PC-3 (cell line): ENCODE measurements at regions not wholly inside any gene's neighbourhood (a gene's known extent, or its start where the extent isn't known, plus 50 kb on each side); places are given as distances from the start of the nearest gene placed in this dataset.
A peak's percentile ranks its signal among the peaks of the same experiment; 100 is the strongest.

ENCODE experiments used
- ATAC-seq: fragments of 200-7000 bp; cut with Tn5 transposase; 2 replicates; pipeline ENCODE4 v1.9.1; 2020; ENCODE audit warnings: mild to moderate bottlenecking, moderate library complexity
- BruUV-seq: library from RNA; stranded (reverse); fragments of 400-500 nt; replicated peaks from 2 replicates; lab custom pipeline; 2021; lab: Mats Ljungman, UMichigan
- CTCF ChIA-PET: fragments of 300-600 bp; sonication (Branson Sonifier 250); formaldehyde crosslinking; loops from one replicate; lab custom pipeline; 2022; ENCODE audit warnings: antibody characterized with exemption; lab: Charles Lee
- POLR2A ChIA-PET: fragments of 300-600 bp; sonication (Branson Sonifier 250); formaldehyde crosslinking; loops from one replicate; lab custom pipeline; 2022; ENCODE audit warnings: antibody characterized with exemption; ENCODE audit not compliant: unreplicated experiment; lab: Charles Lee
- DNase-seq: peaks from one replicate; pipeline ENCODE4 v3.0.0-alpha.2; 2015
- H2AFZ ChIP-seq: fragments of 300-600 bp; sonication (generic); 2 replicates; pipeline ENCODE4 v1.6.0; 2016; ENCODE audit warnings: antibody characterized with exemption, low read length
- H3F3A ChIP-seq: fragments of 300-600 bp; sonication (generic); one replicate; pipeline ENCODE4 v1.6.0; 2017; ENCODE audit warnings: antibody characterized with exemption, low read length, control low read depth, mild to moderate bottlenecking; ENCODE audit not compliant: unreplicated experiment
- H3K27ac ChIP-seq: fragments of 300-600 bp; sonication (generic); 2 replicates; pipeline ENCODE4 v1.5.1; 2016; ENCODE audit warnings: mild to moderate bottlenecking, low read length
- H3K27me3 ChIP-seq: fragments of 300-600 bp; sonication (generic); 2 replicates; pipeline ENCODE4 v1.6.1; 2016; ENCODE audit warnings: low read length, mixed read lengths
- H3K36me3 ChIP-seq: fragments of 300-600 bp; sonication (generic); 2 replicates; pipeline ENCODE4 v1.6.1; 2016; ENCODE audit warnings: low read depth, mixed run types, low read length, mixed read lengths
- H3K4me1 ChIP-seq: fragments of 300-600 bp; sonication (generic); 2 replicates; pipeline ENCODE4 v1.5.1; 2016; ENCODE audit warnings: low read length; ENCODE audit not compliant: insufficient read depth
- H3K4me2 ChIP-seq: fragments of 300-600 bp; sonication (generic); 2 replicates; pipeline ENCODE4 v1.6.0; 2016; ENCODE audit warnings: low read length
- H3K4me3 ChIP-seq: fragments of 300-600 bp; sonication (generic); 2 replicates; pipeline ENCODE4 v1.5.1; 2016; ENCODE audit warnings: mild to moderate bottlenecking, low read length, mixed read lengths
- H3K79me2 ChIP-seq: fragments of 300-600 bp; sonication (generic); 2 replicates; pipeline ENCODE4 v1.6.1; 2017; ENCODE audit warnings: low read length, mixed read lengths
- H3K9ac ChIP-seq: fragments of 300-600 bp; sonication (generic); 2 replicates; pipeline ENCODE4 v1.6.0; 2016; ENCODE audit warnings: mild to moderate bottlenecking, low read length
- H3K9me2 ChIP-seq: fragments of 300-600 bp; sonication (generic); replicated peaks from 2 replicates; pipeline ENCODE4 v1.6.1; 2016; ENCODE audit warnings: mixed run types, low read length, mixed read lengths
- H3K9me3 ChIP-seq: fragments of 300-600 bp; sonication (generic); 2 replicates; pipeline ENCODE4 v1.6.1; 2016; ENCODE audit warnings: low read length, mixed read lengths
- H4K20me1 ChIP-seq: fragments of 300-600 bp; sonication (generic); 2 replicates; pipeline ENCODE4 v1.6.1; 2016; ENCODE audit warnings: low read length, mixed read lengths
- CTCF ChIP-seq: fragments of 300-600 bp; sonication (generic); conservative IDR thresholded peaks from 2 replicates; pipeline ENCODE4 v1.5.1; 2017; ENCODE audit warnings: antibody characterized with exemption, low read depth, mild to moderate bottlenecking, low read length
- EZH2 ChIP-seq: fragments of 300-600 bp; sonication (generic); IDR thresholded peaks from one replicate; pipeline ENCODE4 v1.6.1; 2017; ENCODE audit warnings: antibody characterized with exemption, mild to moderate bottlenecking, low read length; ENCODE audit not compliant: unreplicated experiment
- EZH2phosphoT487 ChIP-seq: fragments of 300-600 bp; sonication (generic); IDR thresholded peaks from 2 replicates; pipeline ENCODE4 v1.6.1; 2018; ENCODE audit warnings: mild to moderate bottlenecking, antibody characterized with exemption, low read length, borderline replicate concordance
- intact Hi-C: fragments of 100-400 bp; cut with micrococcal nuclease; formaldehyde crosslinking; loops from 2 replicates; pipeline ENCODE4 v1.9.0; 2023

GRCh38 chr7:10845225-10845624 lies 128.4 kb upstream of the PHF14 start:
- H3K79me2 ChIP-seq = no peaks in the 10 kb centered on the region
- BruUV-seq = no TSS peak
- ATAC-seq = no peak

GRCh38 chr7:10855583-10855982 lies 118.1 kb upstream of the PHF14 start:
- H3K79me2 ChIP-seq = no peaks in the 10 kb centered on the region
- no peak overlapping the region for H3K4me2 ChIP-seq
- DNase-seq (no peak), ATAC-seq (no peak)
- BruUV-seq = no TSS peak
- no peaks in the 10 kb centered on the region for H3K36me3 ChIP-seq
- ChIA-PET POLR2A (no interaction called here), CTCF (no interaction called here)
- H4K20me1 ChIP-seq = no peaks in the 10 kb centered on the region
- no peak overlapping the region for H3K9ac ChIP-seq
- no peaks in the 10 kb centered on the region for H3K9me3 ChIP-seq
- no peak overlapping the region for H2AFZ ChIP-seq
- no peaks in the 10 kb centered on the region for H3K9me2 ChIP-seq
- H3K4me1 ChIP-seq = 0 out of 2 replicates have a peak, but pooled peaks cover 3% of the 10 kb centered on the region
- intact Hi-C loops = no loop called here
- no peak overlapping the region for H3K27ac ChIP-seq
- H3F3A ChIP-seq = no peaks in the 10 kb centered on the region
- TF ChIP-seq CTCF = no peak
- no peak for TF ChIP-seq EZH2phosphoT487
- no peak for TF ChIP-seq EZH2
- no peak overlapping the region for H3K4me3 ChIP-seq
- no peaks in the 10 kb centered on the region for H3K27me3 ChIP-seq

More at GRCh38 chr7:10845225-10845624, 128.4 kb upstream of the PHF14 start:
- no peak overlapping the region for H2AFZ ChIP-seq
- no peak overlapping the region for H3K27ac ChIP-seq
- ChIA-PET CTCF (no interaction called here), POLR2A (no interaction called here)
- intact Hi-C loops = no loop called here
- no peaks in the 10 kb centered on the region for H3K27me3 ChIP-seq
- no peaks in the 10 kb centered on the region for H3K9me2 ChIP-seq
- H4K20me1 ChIP-seq = no peaks in the 10 kb centered on the region
- H3K4me3 ChIP-seq = no peak overlapping the region
- H3K4me1 ChIP-seq = no peaks in the 10 kb centered on the region
- no peaks in the 10 kb centered on the region for H3K9me3 ChIP-seq
- TF ChIP-seq EZH2phosphoT487 (no peak), CTCF (no peak), EZH2 (no peak)
- no peaks in the 10 kb centered on the region for H3F3A ChIP-seq
- no peak overlapping the region for H3K9ac ChIP-seq
- no peak for DNase-seq
- no peaks in the 10 kb centered on the region for H3K36me3 ChIP-seq
- H3K4me2 ChIP-seq = no peak overlapping the region

- intact Hi-C loops = no loop called here
- no TSS peak for BruUV-seq
- ChIA-PET POLR2A (no interaction called here), CTCF (no interaction called here)
- Histone ChIP-seq H3F3A (no peaks in the 10 kb centered on the region), H3K9me2 (no peaks in the 10 kb centered on the region), H3K9ac (no peak overlapping the region), H4K20me1 (no peaks in the 10 kb centered on the region), H3K9me3 (no peaks in the 10 kb centered on the region), H3K27ac (no peak overlapping the region), H3K4me2 (no peak overlapping the region; the same call in 1 of the 2 replicates), H3K4me1 (0 out of 2 replicates have a peak, but pooled peaks cover 6% of the 10 kb centered on the region), H3K4me3 (no peak overlapping the region), H2AFZ (no peak overlapping the region), H3K79me2 (no peaks in the 10 kb centered on the region), H3K27me3 (no peaks in the 10 kb centered on the region), H3K36me3 (no peaks in the 10 kb centered on the region)
- TF ChIP-seq EZH2phosphoT487 = no peak
- no peak for TF ChIP-seq EZH2
- no peak for TF ChIP-seq CTCF
- DNase-seq (peak; percentile 59), ATAC-seq (peak; percentile 87)
These were observed 113.2 kb upstream of the PHF14 start for GRCh38 chr7:10860516-10860915.
